ENCODE measurements at regions not wholly inside any gene's neighbourhood (a gene's known extent, or its start where the extent isn't known, plus 50 kb on each side); places are given as distances from the start of the nearest gene placed in this dataset.

DNA sequence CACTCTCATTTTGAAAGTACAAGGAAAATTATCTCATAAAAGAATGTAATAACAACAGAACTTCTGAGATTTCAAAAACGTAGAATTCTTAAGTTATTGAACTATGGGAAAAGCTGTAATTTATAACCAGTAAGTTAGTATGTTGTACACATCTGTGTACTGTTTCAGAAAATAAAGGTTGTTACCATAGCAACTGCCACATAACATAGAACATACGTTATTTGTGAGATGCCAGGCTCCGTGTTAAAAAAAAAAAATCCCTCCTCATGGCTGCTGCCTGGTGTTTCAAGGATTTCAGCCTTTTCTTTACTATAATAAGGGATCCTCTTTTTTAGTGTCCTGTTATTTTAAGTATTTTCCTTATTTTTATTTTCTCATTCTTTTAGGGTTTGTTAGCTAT lies 79.5 kb downstream of the RWDD3 start:
- 61 to 63% methylated on average over 3 of the region's 3 CpGs for WGBS, 2 donors (ENCODE audit: low coverage in 1 of 2)
- in situ Hi-C loops (cut with MboI; ENCODE audit: low pct_ligation_motif_present in 1 of 4, low pct_unique_long_range_greater_than_20kb in 1 of 4, low sequenced_read_pairs in 3 of 4), result no loop called here
- intact Hi-C loops (cut with DNase I; ENCODE audit: low total_unique reads), result no loop called here
- Histone ChIP-seq H3K4me3 (no peak overlapping the region), H3K9me3 (no peaks in the 10 kb centered on the region), H3K27ac (no peak overlapping the region), H3K4me1 (no peaks in the 10 kb centered on the region), H3K27me3 (peaks cover 5% of the 10 kb centered on the region), H3K36me3 (no peaks in the 10 kb centered on the region)
- no peak for TF ChIP-seq POLR2A (IDR thresholded peaks at IDR 0.05)
- TF ChIP-seq EP300 (IDR thresholded peaks at IDR 0.05; ENCODE audit: low read depth), result no peak
- TF ChIP-seq, protein P1, sequence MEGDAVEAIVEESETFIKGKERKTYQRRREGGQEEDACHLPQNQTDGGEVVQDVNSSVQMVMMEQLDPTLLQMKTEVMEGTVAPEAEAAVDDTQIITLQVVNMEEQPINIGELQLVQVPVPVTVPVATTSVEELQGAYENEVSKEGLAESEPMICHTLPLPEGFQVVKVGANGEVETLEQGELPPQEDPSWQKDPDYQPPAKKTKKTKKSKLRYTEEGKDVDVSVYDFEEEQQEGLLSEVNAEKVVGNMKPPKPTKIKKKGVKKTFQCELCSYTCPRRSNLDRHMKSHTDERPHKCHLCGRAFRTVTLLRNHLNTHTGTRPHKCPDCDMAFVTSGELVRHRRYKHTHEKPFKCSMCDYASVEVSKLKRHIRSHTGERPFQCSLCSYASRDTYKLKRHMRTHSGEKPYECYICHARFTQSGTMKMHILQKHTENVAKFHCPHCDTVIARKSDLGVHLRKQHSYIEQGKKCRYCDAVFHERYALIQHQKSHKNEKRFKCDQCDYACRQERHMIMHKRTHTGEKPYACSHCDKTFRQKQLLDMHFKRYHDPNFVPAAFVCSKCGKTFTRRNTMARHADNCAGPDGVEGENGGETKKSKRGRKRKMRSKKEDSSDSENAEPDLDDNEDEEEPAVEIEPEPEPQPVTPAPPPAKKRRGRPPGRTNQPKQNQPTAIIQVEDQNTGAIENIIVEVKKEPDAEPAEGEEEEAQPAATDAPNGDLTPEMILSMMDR (IDR thresholded peaks at IDR 0.05), result no peak
- TF ChIP-seq POLR2AphosphoS5 (IDR thresholded peaks at IDR 0.05), result no peak
- no peak for DNase-seq

DNA sequence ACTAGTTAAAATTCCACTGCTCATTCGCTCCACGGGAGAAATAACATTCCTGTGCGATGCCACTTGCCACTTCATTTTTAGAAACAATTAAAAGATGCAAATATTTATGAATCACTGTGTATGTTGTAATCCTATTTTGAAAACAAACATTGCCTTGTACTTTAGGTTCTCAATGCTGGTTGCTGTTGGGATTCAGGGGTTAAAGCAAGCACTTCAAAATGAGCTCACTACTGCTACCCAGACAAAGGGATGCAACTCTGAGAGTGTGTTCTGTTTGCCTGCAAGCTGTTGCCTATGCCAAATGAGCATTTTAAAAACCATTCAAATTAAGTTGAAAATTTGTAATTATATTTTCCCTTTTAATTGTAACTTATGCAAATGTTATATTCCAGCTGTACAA lies 87.5 kb downstream of the RWDD3 start:
- no peak overlapping the region for H3K4me3 ChIP-seq
- no peak overlapping the region for H3K27ac ChIP-seq
- H3K36me3 ChIP-seq, result no peaks in the 10 kb centered on the region
- intact Hi-C loops (cut with DNase I; ENCODE audit: low total_unique reads), result no loop called here
- no peak for TF ChIP-seq POLR2AphosphoS5 (IDR thresholded peaks at IDR 0.05)
- TF ChIP-seq, protein P1 (IDR thresholded peaks at IDR 0.05), result no peak
- TF ChIP-seq POLR2A (IDR thresholded peaks at IDR 0.05), result no peak
- no peak for TF ChIP-seq EP300 (IDR thresholded peaks at IDR 0.05; ENCODE audit: low read depth)
- no peaks in the 10 kb centered on the region for H3K27me3 ChIP-seq
- WGBS, 2 donors (ENCODE audit: low coverage in 1 of 2), result 59 to 70% methylated on average over 3 of the region's 3 CpGs
- H3K9me3 ChIP-seq, result no peaks in the 10 kb centered on the region
- in situ Hi-C loops (cut with MboI; ENCODE audit: low pct_ligation_motif_present in 1 of 4, low pct_unique_long_range_greater_than_20kb in 1 of 4, low sequenced_read_pairs in 3 of 4), result no loop called here
- DNase-seq, result no peak
- H3K4me1 ChIP-seq, result no peaks in the 10 kb centered on the region

DNA sequence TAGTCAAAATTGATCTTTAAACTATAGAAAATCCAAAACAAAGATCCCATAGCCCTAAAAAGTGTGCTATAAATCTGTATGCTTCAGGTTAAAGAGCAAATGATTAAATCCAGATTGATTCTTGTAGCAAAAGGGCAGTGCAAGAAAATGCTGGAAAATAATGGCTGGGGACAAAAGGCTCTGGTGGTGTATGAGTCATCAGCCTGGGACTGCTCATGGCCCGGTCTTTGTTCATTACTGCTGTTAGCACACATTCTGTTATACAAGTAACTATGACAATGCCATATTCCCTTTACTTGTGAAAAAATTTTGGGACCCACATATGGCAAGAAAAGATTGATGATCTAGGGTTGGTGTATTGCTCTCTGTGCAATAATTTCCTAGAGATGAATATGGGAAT lies 89.1 kb downstream of the RWDD3 start:
- intact Hi-C loops (cut with DNase I; ENCODE audit: low total_unique reads), result no loop called here
- in situ Hi-C loops (cut with MboI; ENCODE audit: low pct_ligation_motif_present in 1 of 4, low pct_unique_long_range_greater_than_20kb in 1 of 4, low sequenced_read_pairs in 3 of 4), result no loop called here
- WGBS, 2 donors (ENCODE audit: low coverage in 1 of 2), result 57 to 61% methylated on average over 1 of the region's 1 CpG
- Histone ChIP-seq H3K27me3 (no peaks in the 10 kb centered on the region), H3K27ac (no peak overlapping the region), H3K4me3 (no peak overlapping the region), H3K4me1 (no peaks in the 10 kb centered on the region), H3K9me3 (no peaks in the 10 kb centered on the region), H3K36me3 (no peaks in the 10 kb centered on the region)
- no peak for DNase-seq
- TF ChIP-seq EP300 (IDR thresholded peaks at IDR 0.05; ENCODE audit: low read depth) (no peak), POLR2AphosphoS5 (IDR thresholded peaks at IDR 0.05) (no peak), POLR2A (IDR thresholded peaks at IDR 0.05) (no peak)
- TF ChIP-seq, protein P1 (IDR thresholded peaks at IDR 0.05), result no peak

DNA sequence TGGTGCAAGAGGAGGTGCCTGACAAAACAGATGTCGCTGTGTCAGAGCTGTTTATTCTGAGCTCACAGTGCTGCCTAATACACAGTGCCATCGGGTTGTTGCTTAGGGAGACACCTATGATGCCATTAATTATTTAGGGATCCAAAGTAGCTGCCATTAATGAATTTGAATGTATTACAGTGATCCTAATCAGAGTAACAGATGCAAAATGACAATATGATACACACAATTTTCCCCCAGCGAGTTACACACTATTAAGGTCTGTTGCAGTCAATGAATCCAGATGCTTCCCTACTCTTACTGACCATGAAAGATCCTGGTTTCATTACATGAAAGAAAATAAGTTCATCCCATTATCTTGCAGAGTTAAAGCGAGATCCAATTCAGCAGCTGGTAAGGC lies 91.3 kb downstream of the RWDD3 start:
- Histone ChIP-seq H3K27me3 (no peaks in the 10 kb centered on the region), H3K36me3 (no peaks in the 10 kb centered on the region), H3K9me3 (no peaks in the 10 kb centered on the region), H3K4me3 (no peak overlapping the region), H3K27ac (no peak overlapping the region), H3K4me1 (no peaks in the 10 kb centered on the region)
- no peak for DNase-seq
- in situ Hi-C loops (cut with MboI; ENCODE audit: low pct_ligation_motif_present in 1 of 4, low pct_unique_long_range_greater_than_20kb in 1 of 4, low sequenced_read_pairs in 3 of 4), result no loop called here
- intact Hi-C loops (cut with DNase I; ENCODE audit: low total_unique reads), result no loop called here
- TF ChIP-seq EP300 (IDR thresholded peaks at IDR 0.05; ENCODE audit: low read depth), result no peak
- TF ChIP-seq, protein P1 (IDR thresholded peaks at IDR 0.05), result no peak
- TF ChIP-seq POLR2A (IDR thresholded peaks at IDR 0.05), result no peak
- TF ChIP-seq POLR2AphosphoS5 (IDR thresholded peaks at IDR 0.05), result no peak
- 77 to 80% methylated on average over 2 to 4 of the region's 4 CpGs for WGBS, 2 donors (ENCODE audit: low coverage in 1 of 2)
